ENCODE measurements at regions not wholly inside any gene's neighbourhood (a gene's known extent, or its start where the extent isn't known, plus 50 kb on each side); places are given as distances from the start of the nearest gene placed in this dataset.

- H3K4me1 ChIP-seq = no peaks in the 10 kb centered on the region
- H3K4me3 ChIP-seq = no peak overlapping the region
- H3K9me3 ChIP-seq = no peaks in the 10 kb centered on the region
- intact Hi-C loops (cut with DNase I) = no loop called here
- DNase-seq = peak in 2 of 4 donors; percentile 11 to 60
- no peaks in the 10 kb centered on the region for H3K36me3 ChIP-seq
- no peak for TF ChIP-seq CTCF (IDR thresholded peaks at IDR 0.05)
- H3K27ac ChIP-seq = no peak overlapping the region
- peak; percentile 83 for ATAC-seq
- no peaks in the 10 kb centered on the region for H3K27me3 ChIP-seq
These were observed 76.0 kb upstream of the DSG1 start for GRCh38 chr18:31241900-31242409.

GRCh38 chr18:31243740-31244512, 74.0 kb upstream of the DSG1 start:
- H3K36me3 ChIP-seq = no peaks in the 10 kb centered on the region
- H3K4me1 ChIP-seq = no peaks in the 10 kb centered on the region
- DNase-seq = no peak
- no peaks in the 10 kb centered on the region for H3K27me3 ChIP-seq
- no peak overlapping the region for H3K4me3 ChIP-seq
- H3K27ac ChIP-seq = no peak overlapping the region
- no peak for TF ChIP-seq CTCF (IDR thresholded peaks at IDR 0.05)
- intact Hi-C loops (cut with DNase I) = no loop called here
- ATAC-seq = no peak
- no peaks in the 10 kb centered on the region for H3K9me3 ChIP-seq

GRCh38 chr18:31244771-31245394, 73.1 kb upstream of the DSG1 start:
- Histone ChIP-seq H3K27ac (no peak overlapping the region), H3K9me3 (no peaks in the 10 kb centered on the region), H3K4me1 (no peaks in the 10 kb centered on the region), H3K4me3 (no peak overlapping the region), H3K27me3 (no peaks in the 10 kb centered on the region), H3K36me3 (no peaks in the 10 kb centered on the region)
- ATAC-seq (no peak), DNase-seq (no peak)
- intact Hi-C loops (cut with DNase I) = no loop called here
- no peak for TF ChIP-seq CTCF (IDR thresholded peaks at IDR 0.05)

- ATAC-seq (no peak), DNase-seq (no peak)
- H3K9me3 ChIP-seq = no peaks in the 10 kb centered on the region
- H3K27me3 ChIP-seq = no peaks in the 10 kb centered on the region
- no peak overlapping the region for H3K27ac ChIP-seq
- no peak overlapping the region for H3K4me3 ChIP-seq
- H3K4me1 ChIP-seq = no peaks in the 10 kb centered on the region
- no peaks in the 10 kb centered on the region for H3K36me3 ChIP-seq
- TF ChIP-seq CTCF (IDR thresholded peaks at IDR 0.05) = no peak
- intact Hi-C loops (cut with DNase I) = no loop called here
These were observed 72.1 kb upstream of the DSG1 start for GRCh38 chr18:31245820-31246219.

GRCh38 chr18:31246460-31246859, 71.5 kb upstream of the DSG1 start:
- no peaks in the 10 kb centered on the region for H3K36me3 ChIP-seq
- ATAC-seq (no peak), DNase-seq (no peak)
- H3K27me3 ChIP-seq = no peaks in the 10 kb centered on the region
- TF ChIP-seq CTCF (IDR thresholded peaks at IDR 0.05) = no peak
- no peaks in the 10 kb centered on the region for H3K4me1 ChIP-seq
- no peaks in the 10 kb centered on the region for H3K9me3 ChIP-seq
- no peak overlapping the region for H3K4me3 ChIP-seq
- intact Hi-C loops (cut with DNase I) = no loop called here
- no peak overlapping the region for H3K27ac ChIP-seq

Measured in left lung (tissue), 4 donors.